LHCN-M2 (cell line): ENCODE measurements at regions not wholly inside any gene's neighbourhood (a gene's known extent, or its start where the extent isn't known, plus 50 kb on each side); places are given as distances from the start of the nearest gene placed in this dataset.
A peak's percentile ranks its signal among the peaks of the same experiment; 100 is the strongest.
"Not testable (repeated sequence)": the region's sequence is repeated elsewhere in the genome, so short reads cannot be mapped to it uniquely, and the experiment has no call there.

ENCODE experiments used
- DNase-seq: peaks from one replicate; pipeline ENCODE4 v3.0.0-alpha.2; 2012; ENCODE audit warnings: low read depth

DNA sequence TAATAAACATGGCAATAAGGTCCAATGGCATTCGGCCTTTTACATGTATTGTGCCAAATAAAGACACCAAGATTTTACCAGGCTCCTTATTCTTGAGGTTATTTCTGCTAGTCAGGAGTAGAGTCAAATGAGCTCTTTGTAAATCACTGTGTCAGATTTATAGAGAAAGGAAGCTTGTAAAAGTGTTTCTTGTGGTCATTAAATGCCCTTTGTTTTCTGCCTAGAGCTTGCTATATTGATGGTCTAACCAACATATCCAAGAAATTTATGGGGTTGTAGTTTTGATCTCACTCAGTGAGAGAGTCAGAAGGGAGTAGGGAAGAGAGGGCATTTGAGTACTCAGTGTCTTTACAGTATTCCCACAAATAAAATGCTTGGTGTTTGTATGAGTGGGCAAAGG lies 86.2 kb upstream of the FRMPD4 start:
- DNase-seq, result no peak

DNA sequence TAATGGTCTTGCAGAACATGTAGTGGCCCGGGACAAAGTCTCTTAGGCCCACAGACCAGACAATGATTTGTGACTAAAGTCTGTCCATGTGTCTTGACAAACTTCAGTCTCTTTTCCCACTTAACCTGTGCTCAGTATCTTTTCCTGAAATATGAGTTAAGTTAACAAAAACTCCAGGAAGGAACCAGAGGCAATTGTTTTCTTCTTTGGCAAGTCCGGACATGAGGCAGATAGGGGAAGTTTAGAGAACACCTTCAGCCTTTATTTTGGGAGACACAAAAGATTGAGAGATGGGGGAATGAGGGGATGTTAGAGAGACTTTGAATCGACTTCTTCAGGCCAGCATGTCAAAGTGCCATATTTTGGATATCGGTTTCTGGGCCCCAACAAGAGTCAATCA lies 80.2 kb upstream of the FRMPD4 start:
- no peak for DNase-seq

- DNase-seq, result no peak
Observed at GRCh38 chrX:12060489-12061260, 77.6 kb upstream of the FRMPD4 start.

DNA sequence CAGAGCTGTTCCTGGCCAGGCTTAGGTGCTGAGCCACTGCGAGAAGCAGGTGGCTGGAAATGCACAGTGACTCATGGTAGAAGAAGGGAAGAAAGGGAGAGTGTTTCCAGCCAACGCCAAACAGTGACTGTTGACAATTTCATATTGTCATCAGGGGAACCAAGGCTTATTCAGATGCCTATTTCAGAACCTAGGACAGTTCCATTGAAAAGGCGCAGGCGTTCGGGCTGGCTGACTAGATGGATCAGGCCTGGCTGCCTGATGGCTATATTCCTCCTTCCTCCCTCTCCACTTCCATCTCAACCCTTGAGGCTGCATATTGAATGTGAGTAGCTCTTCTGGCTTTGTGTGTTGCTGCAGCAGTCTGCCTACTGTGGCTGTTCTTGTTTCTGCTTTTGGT lies 73.0 kb upstream of the FRMPD4 start:
- peak; percentile 51 for DNase-seq

DNA sequence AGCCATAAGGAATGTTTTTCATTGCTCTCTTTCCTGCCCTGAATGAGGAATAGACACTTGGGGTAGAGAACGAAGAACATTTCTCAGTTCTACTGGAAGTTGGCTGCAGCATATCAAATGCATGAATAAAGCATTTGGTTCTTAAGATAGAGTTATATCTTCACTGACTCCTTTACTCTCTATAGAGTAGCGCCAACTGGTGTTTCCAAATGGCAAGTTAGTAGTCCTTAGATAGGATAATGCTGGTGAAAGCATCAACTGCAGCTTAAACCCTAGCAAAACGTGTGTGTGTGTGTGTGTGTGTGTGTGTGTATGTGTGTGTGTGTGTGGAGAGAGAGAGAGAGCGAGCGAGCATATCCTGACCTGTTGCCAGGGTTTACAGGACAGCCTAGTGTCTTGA lies 62.2 kb upstream of the FRMPD4 start:
- peak; percentile 33 for DNase-seq

DNA sequence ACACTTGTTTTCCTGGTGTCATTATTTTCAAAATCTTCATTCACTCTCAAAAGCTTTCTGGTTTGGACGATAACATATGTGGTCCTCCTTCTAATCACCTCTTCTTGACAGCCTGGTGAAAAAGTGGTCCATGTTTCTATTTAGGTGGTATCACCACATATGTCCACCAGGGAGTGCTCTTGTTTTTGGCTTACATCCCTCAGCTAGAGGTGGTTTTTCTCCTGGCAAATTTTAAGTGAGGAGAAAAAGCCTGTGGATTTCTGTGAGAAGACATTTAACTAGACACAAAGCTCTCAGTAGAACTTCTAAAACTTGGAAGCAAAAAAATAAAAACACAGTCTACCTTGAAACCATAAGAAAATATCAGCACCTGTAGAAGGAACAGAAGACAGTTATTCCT lies 58.0 kb upstream of the FRMPD4 start:
- DNase-seq, result peak; percentile 47

- not testable (repeated sequence) for DNase-seq
Observed at GRCh38 chrX:12082959-12083358, 55.3 kb upstream of the FRMPD4 start.
